Fibroblast of the aortic adventitia (primary cell): ENCODE measurements at regions not wholly inside any gene's neighbourhood (a gene's known extent, or its start where the extent isn't known, plus 50 kb on each side); places are given as distances from the start of the nearest gene placed in this dataset.

Source experiments
- DNase-seq: peaks from one replicate; pipeline ENCODE4 v3.0.0-alpha.2; 2010; ENCODE audit warnings: low read depth
- H3K4me3 ChIP-seq: 2 replicates; pipeline ENCODE4 v1.5.1; 2011; ENCODE audit warnings: low read depth, mild to moderate bottlenecking, control low read depth, low read length, moderate library complexity
- TF ChIP-seq, protein P1 (sequence below): IDR thresholded peaks from 2 replicates; pipeline ENCODE4 v1.5.1; 2011; ENCODE audit warnings: mild to moderate bottlenecking, low read length, control low read depth, inconsistent platforms; ENCODE audit not compliant: insufficient read depth

DNA sequence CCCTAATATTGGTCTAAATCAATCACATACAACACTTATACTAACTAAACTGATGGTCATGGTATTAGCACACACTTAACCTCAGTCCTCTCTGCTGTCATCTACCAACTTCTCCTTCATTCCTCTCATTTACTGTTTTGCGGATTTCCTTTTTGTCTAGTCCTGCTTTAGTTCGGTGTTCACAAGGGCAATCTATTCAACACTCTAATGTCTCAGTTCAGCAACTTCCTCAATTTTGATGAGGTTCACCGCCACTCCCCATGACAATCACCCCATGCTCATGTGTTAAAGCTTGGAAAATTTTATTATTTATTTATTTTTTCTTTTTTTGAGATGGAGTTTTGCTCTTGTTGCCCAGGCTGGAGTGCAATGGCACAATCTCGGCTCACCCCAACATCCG, 301.1 kb downstream of the PTPRC start:
- TF ChIP-seq, protein P1, sequence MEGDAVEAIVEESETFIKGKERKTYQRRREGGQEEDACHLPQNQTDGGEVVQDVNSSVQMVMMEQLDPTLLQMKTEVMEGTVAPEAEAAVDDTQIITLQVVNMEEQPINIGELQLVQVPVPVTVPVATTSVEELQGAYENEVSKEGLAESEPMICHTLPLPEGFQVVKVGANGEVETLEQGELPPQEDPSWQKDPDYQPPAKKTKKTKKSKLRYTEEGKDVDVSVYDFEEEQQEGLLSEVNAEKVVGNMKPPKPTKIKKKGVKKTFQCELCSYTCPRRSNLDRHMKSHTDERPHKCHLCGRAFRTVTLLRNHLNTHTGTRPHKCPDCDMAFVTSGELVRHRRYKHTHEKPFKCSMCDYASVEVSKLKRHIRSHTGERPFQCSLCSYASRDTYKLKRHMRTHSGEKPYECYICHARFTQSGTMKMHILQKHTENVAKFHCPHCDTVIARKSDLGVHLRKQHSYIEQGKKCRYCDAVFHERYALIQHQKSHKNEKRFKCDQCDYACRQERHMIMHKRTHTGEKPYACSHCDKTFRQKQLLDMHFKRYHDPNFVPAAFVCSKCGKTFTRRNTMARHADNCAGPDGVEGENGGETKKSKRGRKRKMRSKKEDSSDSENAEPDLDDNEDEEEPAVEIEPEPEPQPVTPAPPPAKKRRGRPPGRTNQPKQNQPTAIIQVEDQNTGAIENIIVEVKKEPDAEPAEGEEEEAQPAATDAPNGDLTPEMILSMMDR, result no peak
- no peak overlapping the region for H3K4me3 ChIP-seq
- no peak for DNase-seq

DNA sequence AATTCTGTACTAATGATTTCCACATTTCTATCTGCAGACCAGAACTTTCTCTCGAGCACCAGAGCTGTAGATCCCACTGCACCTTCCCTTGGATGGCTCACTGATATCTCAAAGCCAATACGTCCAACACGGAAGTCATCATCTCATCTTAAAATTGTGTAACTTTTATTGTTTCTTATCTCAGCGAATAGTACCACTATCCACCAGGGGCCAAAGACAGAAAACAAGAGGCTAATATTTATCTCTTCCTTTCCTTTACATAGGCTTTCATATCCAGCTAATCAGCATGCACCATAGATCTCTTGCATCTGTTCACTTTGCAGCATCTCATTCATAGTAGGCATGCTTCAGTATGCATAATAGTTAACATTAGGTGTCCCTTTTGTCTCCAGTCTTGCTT, 303.6 kb downstream of the PTPRC start:
- TF ChIP-seq, protein P1, result no peak
- no peak for DNase-seq
- H3K4me3 ChIP-seq, result no peak overlapping the region

DNA sequence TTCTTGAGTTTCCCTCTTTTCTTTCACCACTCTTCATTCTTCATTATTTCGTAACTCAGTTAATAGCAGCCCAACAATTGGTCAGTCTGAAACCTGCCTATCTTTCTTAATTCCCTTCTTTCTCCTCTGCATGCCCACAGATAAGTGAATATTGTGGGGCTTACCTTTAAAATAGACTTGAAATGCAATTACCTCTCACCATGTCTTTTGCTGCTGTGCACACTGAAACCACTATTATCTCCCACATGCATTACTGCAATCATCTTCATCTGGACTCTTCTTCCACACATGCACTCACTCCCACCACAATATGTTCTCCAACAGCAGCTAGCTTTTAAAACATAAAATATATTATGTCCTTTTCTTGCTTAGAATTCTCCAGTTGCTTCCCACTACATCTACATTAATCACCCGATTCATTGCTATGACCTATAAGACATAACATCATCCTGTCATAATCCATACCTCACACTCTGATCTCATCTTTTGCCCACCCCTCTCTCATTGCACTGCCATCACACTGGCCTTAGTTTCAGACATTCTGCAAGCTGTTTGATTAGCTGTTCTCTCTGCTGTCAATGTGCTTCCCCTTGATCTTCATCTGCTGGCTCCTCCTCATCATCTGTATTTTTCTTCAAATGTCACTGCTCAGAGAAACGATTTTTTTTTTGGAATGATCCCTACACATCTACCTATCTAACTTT, 304.8 kb downstream of the PTPRC start:
- H3K4me3 ChIP-seq, result no peak overlapping the region
- TF ChIP-seq, protein P1, result no peak
- DNase-seq, result no peak

DNA sequence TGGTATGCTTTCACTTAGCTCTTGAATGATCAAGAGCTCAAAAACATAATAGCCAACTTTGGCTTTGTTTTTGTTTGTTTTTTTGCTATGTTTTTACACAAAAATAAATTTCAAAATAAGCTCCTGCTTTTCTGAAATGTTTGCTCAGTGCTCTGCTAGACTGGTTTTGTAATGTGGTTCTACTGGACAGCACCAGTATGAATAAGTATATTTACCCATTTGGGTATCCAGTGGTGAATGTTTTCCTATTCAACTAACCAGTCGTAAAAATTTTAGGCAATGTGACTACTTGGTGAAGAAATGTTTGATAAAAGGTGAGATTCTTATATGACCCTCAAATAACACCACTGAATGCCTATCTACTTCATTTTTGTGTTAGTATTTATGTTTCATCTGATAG, 308.6 kb downstream of the PTPRC start:
- H3K4me3 ChIP-seq, result no peak overlapping the region
- no peak for DNase-seq
- TF ChIP-seq, protein P1, result no peak

DNA sequence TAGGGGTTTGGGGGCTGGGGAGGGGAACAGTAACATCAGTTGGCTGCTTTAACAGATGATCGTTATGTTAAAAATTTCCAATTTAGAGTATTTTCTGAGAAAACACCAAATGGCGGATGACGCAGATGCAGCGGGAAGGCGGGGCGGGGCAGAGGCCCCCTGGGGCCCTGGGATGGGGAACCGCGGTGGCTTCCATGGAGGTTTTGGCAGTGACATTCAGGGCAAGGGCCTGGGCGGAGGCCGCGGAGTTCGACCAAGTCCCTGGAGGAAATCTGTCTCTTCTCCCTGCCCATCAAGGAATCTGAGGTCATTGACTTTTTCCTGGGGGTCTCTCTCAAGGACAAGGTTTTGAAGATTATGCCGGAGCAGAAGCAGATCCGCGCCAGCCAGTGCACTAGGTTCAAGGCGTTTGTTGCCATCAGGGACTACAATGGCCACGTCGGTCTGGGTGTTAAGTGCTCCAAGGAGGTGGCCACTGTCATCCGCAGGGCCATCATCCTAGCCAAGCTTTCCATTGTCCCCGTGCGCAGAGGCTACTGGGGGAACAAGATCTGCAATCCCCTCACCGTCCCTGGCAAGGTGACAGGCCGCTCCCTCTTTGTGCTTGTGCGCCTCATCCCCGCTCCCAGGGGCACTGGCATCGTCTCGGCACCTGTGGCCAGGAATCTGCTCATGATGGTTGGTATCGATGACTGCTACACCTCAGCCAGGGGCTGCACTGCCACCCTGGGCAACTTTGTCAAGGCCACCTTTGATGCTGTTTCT, 310.2 kb downstream of the PTPRC start:
- TF ChIP-seq, protein P1, result no peak
- no peak overlapping the region for H3K4me3 ChIP-seq
- DNase-seq, result no peak

DNA sequence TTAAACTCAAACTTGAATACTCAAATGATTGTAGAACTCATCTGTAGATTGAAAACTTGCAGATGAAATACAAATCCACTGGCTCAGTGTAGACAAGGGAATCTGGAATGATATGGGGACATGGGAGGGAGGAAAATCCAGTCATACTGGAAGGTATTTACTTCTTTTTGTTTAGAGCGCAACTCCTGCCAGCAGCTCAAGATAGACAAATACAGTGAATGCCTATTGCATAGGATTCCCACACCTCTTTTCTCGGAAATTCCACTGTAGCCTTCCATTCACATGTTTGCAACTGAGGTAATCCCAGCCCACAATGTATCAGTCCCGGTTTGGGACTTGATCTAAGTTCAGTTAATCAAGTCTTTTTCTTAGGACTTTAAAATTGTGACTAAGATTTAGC, 311.2 kb downstream of the PTPRC start:
- H3K4me3 ChIP-seq, result no peak overlapping the region
- TF ChIP-seq, protein P1, result no peak
- no peak for DNase-seq
